HG03280 (cell line): ENCODE measurements at regions not wholly inside any gene's neighbourhood (a gene's known extent, or its start where the extent isn't known, plus 50 kb on each side); places are given as distances from the start of the nearest gene placed in this dataset.

Experiments
- ATAC-seq: cut with Tn5 transposase; IDR thresholded peaks from one replicate; pipeline ENCODE4 v1.9.1; 2021; ENCODE audit warnings: mild to moderate bottlenecking, moderate library complexity; ENCODE audit not compliant: unreplicated experiment

GRCh38 chrX:69307756-69308155 is 142.5 kb upstream of the PJA1 start:
- no peak for ATAC-seq

- ATAC-seq: no peak
Observed at GRCh38 chrX:69307029-69307428, 141.8 kb upstream of the PJA1 start.

- no peak for ATAC-seq
Observed at GRCh38 chrX:69306063-69306404, 140.8 kb upstream of the PJA1 start.

- ATAC-seq: no peak
Observed at GRCh38 chrX:69305333-69306062, 140.2 kb upstream of the PJA1 start.

GRCh38 chrX:69303231-69303630 is 138.0 kb upstream of the PJA1 start:
- ATAC-seq: no peak

GRCh38 chrX:69299951-69300714 is 134.9 kb upstream of the PJA1 start:
- no peak for ATAC-seq

GRCh38 chrX:69299285-69299684 is 134.0 kb upstream of the PJA1 start:
- ATAC-seq: no peak

- ATAC-seq: no peak
Observed at GRCh38 chrX:69298466-69299140, 133.3 kb upstream of the PJA1 start.

GRCh38 chrX:69297506-69297905 is 132.3 kb upstream of the PJA1 start:
- no peak for ATAC-seq

GRCh38 chrX:69293776-69294601 is 128.7 kb upstream of the PJA1 start:
- no peak for ATAC-seq

GRCh38 chrX:69291116-69291515 is 125.9 kb upstream of the PJA1 start:
- ATAC-seq: no peak

- no peak for ATAC-seq
Observed at GRCh38 chrX:69290292-69290691, 125.0 kb upstream of the PJA1 start.

GRCh38 chrX:69289793-69290123 is 124.5 kb upstream of the PJA1 start:
- ATAC-seq: no peak

GRCh38 chrX:69289046-69289792 is 124.0 kb upstream of the PJA1 start:
- ATAC-seq: no peak

GRCh38 chrX:69287095-69287494 is 121.8 kb upstream of the PJA1 start:
- no peak for ATAC-seq

GRCh38 chrX:69286565-69286906 is 121.3 kb upstream of the PJA1 start:
- ATAC-seq: no peak

- peak; percentile 65 for ATAC-seq
Observed at GRCh38 chrX:69285881-69286564, 120.8 kb upstream of the PJA1 start.

- ATAC-seq: no peak
Observed at GRCh38 chrX:69285401-69285877, 120.2 kb upstream of the PJA1 start.

- no peak for ATAC-seq
Observed at GRCh38 chrX:69284491-69284890, 119.2 kb upstream of the PJA1 start.
